ENCODE measurements at regions not wholly inside any gene's neighbourhood (a gene's known extent, or its start where the extent isn't known, plus 50 kb on each side); places are given as distances from the start of the nearest gene placed in this dataset.

DNA sequence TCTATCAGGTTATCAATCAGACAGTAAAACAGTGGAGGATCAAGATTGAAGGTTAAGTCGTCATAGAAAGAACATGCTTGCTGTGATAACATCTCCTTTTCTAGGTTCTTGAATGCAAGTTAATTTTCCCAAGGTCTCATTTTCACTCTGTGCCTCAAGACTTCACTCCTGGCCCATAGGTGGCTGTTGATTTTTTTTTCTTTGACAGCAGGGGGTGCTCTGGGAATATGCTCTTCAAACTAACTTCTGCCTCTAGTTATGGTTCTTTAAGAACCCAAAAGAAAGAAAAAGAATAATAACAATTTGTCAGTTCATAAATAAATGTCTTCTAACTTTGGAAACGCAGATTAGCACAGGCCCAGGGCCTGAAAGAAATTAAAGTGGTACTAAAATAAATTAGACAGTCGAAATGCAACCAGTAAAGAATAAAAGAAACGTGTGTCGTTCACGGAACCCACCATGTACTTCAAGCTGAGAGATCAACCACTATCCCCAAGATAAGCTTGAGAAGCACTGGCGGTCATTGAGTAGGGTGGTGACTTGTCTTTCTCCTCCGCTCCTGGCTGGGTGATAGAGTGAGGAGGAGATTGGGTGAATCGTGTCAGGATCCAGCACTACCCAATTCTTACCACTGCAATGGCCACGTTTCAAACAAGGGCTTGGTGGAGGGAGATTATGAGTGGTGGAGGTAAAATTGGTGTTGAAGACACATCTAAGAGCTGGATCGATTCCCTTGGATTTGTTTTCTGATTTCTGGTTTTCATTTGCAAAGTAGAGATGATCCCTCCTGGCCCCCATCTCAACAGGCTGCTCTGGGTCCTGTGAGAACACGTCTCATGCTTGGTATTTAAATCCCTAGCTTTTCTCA, 93.4 kb upstream of the IRX4 start:
- no peaks in the 10 kb centered on the region for H3K27me3 ChIP-seq (ENCODE audit: low read depth, low read length)
- no peak overlapping the region for H2AFZ ChIP-seq (ENCODE audit: low read depth, low read length)
- H3K79me2 ChIP-seq (ENCODE audit: low read length): no peaks in the 10 kb centered on the region
- H3K9me3 ChIP-seq (ENCODE audit: insufficient read depth, low read length): no peaks in the 10 kb centered on the region
- H4K20me1 ChIP-seq (ENCODE audit: insufficient read depth, low read length): no peaks in the 10 kb centered on the region
- H3K9ac ChIP-seq (ENCODE audit: low read length): no peak overlapping the region
- TF ChIP-seq EZH2phosphoT487 (IDR thresholded peaks at IDR 0.05; ENCODE audit: low read depth): no peak
- TF ChIP-seq, protein P1, sequence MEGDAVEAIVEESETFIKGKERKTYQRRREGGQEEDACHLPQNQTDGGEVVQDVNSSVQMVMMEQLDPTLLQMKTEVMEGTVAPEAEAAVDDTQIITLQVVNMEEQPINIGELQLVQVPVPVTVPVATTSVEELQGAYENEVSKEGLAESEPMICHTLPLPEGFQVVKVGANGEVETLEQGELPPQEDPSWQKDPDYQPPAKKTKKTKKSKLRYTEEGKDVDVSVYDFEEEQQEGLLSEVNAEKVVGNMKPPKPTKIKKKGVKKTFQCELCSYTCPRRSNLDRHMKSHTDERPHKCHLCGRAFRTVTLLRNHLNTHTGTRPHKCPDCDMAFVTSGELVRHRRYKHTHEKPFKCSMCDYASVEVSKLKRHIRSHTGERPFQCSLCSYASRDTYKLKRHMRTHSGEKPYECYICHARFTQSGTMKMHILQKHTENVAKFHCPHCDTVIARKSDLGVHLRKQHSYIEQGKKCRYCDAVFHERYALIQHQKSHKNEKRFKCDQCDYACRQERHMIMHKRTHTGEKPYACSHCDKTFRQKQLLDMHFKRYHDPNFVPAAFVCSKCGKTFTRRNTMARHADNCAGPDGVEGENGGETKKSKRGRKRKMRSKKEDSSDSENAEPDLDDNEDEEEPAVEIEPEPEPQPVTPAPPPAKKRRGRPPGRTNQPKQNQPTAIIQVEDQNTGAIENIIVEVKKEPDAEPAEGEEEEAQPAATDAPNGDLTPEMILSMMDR (IDR thresholded peaks at IDR 0.05; ENCODE audit: low read depth, low read length): peak; percentile 15; the same call in 1 of the 2 replicates
- no peak overlapping the region for H3K27ac ChIP-seq (ENCODE audit: low read length)
- no peaks in the 10 kb centered on the region for H3K4me1 ChIP-seq (ENCODE audit: low read length)
- no peaks in the 10 kb centered on the region for H3K36me3 ChIP-seq (replicated peaks; ENCODE audit: low read depth, low read length)
- no peak overlapping the region for H3K4me2 ChIP-seq (ENCODE audit: low read length)
- H3K4me3 ChIP-seq (ENCODE audit: low read length): no peak overlapping the region

DNA sequence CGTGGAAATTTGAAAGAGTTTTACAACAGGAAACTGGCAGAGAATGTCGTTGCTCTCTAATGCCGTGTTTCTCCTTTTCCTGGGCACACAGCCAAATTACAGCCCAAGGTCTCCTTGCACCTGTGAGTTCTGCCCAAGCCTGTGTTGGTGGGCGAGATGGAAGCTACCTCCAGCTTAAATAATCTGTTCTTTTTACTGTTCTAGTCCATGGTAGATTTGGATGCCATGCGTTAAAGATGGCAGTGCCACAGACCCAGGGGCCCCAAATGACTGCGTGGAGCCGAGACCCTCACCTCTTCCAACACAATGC, 92.6 kb upstream of the IRX4 start:
- TF ChIP-seq, protein P1 (IDR thresholded peaks at IDR 0.05; ENCODE audit: low read depth, low read length): no peak
- TF ChIP-seq EZH2phosphoT487 (IDR thresholded peaks at IDR 0.05; ENCODE audit: low read depth): no peak
- Histone ChIP-seq H3K4me1 (ENCODE audit: low read length) (no peaks in the 10 kb centered on the region), H3K9me3 (ENCODE audit: insufficient read depth, low read length) (no peaks in the 10 kb centered on the region), H3K9ac (ENCODE audit: low read length) (no peak overlapping the region), H3K4me3 (ENCODE audit: low read length) (no peak overlapping the region), H3K27me3 (ENCODE audit: low read depth, low read length) (no peaks in the 10 kb centered on the region), H3K79me2 (ENCODE audit: low read length) (no peaks in the 10 kb centered on the region), H3K4me2 (ENCODE audit: low read length) (no peak overlapping the region), H4K20me1 (ENCODE audit: insufficient read depth, low read length) (no peaks in the 10 kb centered on the region), H2AFZ (ENCODE audit: low read depth, low read length) (no peak overlapping the region), H3K27ac (ENCODE audit: low read length) (no peak overlapping the region), H3K36me3 (replicated peaks; ENCODE audit: low read depth, low read length) (no peaks in the 10 kb centered on the region)

DNA sequence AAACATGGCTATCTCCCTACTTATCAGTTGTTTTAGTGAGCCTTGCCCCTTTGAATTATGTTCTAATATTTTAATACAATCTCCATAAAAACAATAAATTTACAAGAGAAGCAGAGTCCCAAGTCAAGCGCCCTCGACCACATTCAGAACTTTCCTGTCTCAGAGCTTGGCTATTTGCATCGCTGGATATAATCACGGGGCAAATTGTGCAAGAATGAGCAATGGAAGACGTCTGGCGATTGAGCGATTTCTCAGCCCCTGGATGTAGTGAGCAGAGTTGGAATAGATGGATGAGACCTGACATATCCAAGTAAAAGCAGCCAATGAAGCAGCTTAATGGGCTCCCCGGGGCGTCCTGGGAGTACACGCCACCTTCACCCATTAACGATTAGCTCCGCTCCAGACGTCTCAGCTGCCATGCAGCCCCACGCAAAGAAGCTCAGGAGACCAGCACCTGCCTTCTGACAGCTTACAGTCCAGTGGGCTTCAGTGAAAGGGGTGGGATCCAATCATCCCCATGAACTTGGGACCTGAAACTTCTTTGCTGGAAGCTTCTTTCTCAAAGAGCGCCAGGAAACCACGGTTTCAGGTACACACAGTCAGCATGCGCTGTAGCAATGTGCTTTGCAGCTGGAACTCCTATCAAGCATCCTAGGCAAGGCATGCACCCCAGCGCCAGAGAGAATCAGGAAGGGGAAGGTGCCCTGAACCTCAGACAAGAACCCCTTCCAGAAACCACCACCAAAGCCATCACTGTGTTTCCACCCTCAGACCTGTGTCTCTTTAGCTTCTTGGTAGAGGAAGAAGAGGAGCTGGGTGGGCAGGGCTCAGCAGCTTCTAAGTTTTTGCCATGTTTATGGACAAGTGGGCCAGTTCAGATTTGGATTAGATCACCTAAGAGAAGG, 92.0 kb upstream of the IRX4 start:
- H3K27me3 ChIP-seq (ENCODE audit: low read depth, low read length): no peaks in the 10 kb centered on the region
- H3K9ac ChIP-seq (ENCODE audit: low read length): no peak overlapping the region
- no peak overlapping the region for H3K27ac ChIP-seq (ENCODE audit: low read length)
- H3K79me2 ChIP-seq (ENCODE audit: low read length): no peaks in the 10 kb centered on the region
- TF ChIP-seq EZH2phosphoT487 (IDR thresholded peaks at IDR 0.05; ENCODE audit: low read depth): no peak
- TF ChIP-seq, protein P1 (IDR thresholded peaks at IDR 0.05; ENCODE audit: low read depth, low read length): no peak
- no peak overlapping the region for H2AFZ ChIP-seq (ENCODE audit: low read depth, low read length)
- H3K4me3 ChIP-seq (ENCODE audit: low read length): no peak overlapping the region
- no peaks in the 10 kb centered on the region for H3K4me1 ChIP-seq (ENCODE audit: low read length)
- no peaks in the 10 kb centered on the region for H3K36me3 ChIP-seq (replicated peaks; ENCODE audit: low read depth, low read length)
- no peaks in the 10 kb centered on the region for H4K20me1 ChIP-seq (ENCODE audit: insufficient read depth, low read length)
- no peaks in the 10 kb centered on the region for H3K9me3 ChIP-seq (ENCODE audit: insufficient read depth, low read length)
- H3K4me2 ChIP-seq (ENCODE audit: low read length): no peak overlapping the region

DNA sequence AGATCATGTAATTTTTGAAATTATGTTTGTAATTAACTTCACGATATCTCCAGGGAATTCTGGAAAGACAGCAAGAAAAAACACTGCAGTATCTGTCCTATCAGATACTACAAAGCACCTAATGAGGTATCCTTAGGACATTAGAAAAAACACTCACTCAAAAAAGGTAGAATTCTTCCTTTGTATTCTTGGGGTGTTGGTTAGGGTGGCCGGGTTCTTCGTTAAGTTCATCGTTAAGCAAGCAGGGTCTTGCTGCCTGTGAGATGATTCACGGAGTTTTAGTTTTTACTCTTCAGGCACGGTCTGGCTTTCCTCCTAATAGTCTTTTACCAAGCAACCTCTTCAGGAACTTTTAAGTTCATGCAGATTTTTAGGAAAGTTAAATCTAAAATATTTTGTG, 91.4 kb upstream of the IRX4 start:
- Histone ChIP-seq H3K27me3 (ENCODE audit: low read depth, low read length) (no peaks in the 10 kb centered on the region), H3K9ac (ENCODE audit: low read length) (no peak overlapping the region)

More for the DNA sequence above, 91.4 kb upstream of the IRX4 start:
- no peak for TF ChIP-seq EZH2phosphoT487 (IDR thresholded peaks at IDR 0.05; ENCODE audit: low read depth)
- TF ChIP-seq, protein P1 (IDR thresholded peaks at IDR 0.05; ENCODE audit: low read depth, low read length): no peak
- H3K79me2 ChIP-seq (ENCODE audit: low read length): no peaks in the 10 kb centered on the region
- H4K20me1 ChIP-seq (ENCODE audit: insufficient read depth, low read length): no peaks in the 10 kb centered on the region
- no peaks in the 10 kb centered on the region for H3K36me3 ChIP-seq (replicated peaks; ENCODE audit: low read depth, low read length)
- no peak overlapping the region for H2AFZ ChIP-seq (ENCODE audit: low read depth, low read length)
- no peaks in the 10 kb centered on the region for H3K9me3 ChIP-seq (ENCODE audit: insufficient read depth, low read length)
- H3K4me1 ChIP-seq (ENCODE audit: low read length): no peaks in the 10 kb centered on the region
- H3K27ac ChIP-seq (ENCODE audit: low read length): no peak overlapping the region
- no peak overlapping the region for H3K4me3 ChIP-seq (ENCODE audit: low read length)
- H3K4me2 ChIP-seq (ENCODE audit: low read length): no peak overlapping the region

Measured in OCI-LY3 (cell line).